ENCODE measurements at regions not wholly inside any gene's neighbourhood (a gene's known extent, or its start where the extent isn't known, plus 50 kb on each side); places are given as distances from the start of the nearest gene placed in this dataset.

DNA sequence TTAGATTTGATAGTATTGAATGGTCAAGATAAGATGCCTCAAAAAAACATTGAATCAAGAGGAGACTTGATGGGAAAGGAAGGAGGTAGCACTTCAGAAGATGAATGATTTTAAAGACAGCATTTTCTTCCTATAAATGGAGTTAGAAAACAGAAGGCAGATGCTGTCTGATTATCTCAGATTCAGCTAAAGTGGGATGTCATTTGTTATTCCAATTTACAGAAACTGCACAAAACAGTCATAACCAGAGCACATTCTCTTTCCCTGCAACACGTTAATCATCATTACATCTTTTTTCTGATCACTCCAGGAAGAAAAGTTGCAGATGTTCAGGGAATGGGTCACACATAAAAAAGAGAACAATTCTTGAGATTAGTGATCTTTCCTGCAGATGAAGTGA is 1141.8 kb downstream of the SI start:
- no peak for DNase-seq (ENCODE audit: low spot score)
- intact Hi-C loops (cut with DNase I) = loop anchor here in 1 of 2 donors (1.0 kb wide), 1 partner anchor 18 kb away; no protein-coding TSS in a partner anchor

GRCh38 chr3:163935411-163935810 is 1142.9 kb downstream of the SI start:
- intact Hi-C loops (cut with DNase I) = no loop called here
- no peak for DNase-seq (ENCODE audit: low spot score)

DNA sequence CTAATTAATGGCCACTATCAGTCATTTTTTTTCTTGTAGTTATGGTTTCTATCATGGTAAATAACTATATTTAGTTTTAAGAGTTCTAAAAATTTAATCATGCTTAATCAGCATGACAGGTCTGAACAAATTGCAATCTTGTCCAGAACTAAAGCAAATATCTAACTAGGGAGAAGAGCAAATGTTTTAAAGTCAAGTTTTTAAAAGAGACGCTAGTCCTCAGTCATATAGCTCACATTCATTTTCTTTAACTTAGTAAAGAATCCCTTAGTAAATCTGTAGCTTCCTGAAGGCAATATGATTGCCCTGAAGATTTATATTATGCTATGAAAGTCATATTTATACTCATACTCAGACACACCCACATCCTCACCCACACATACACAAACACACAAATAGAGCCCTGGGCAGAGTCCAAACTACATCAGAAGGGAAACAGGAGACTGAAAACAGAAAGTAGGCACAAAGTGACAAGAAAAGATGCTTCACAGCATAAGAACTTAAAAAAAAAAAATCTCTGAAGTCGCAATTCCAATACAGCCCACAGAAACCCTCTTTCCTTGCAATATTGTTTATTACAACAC is 1149.1 kb downstream of the SI start:
- DNase-seq (ENCODE audit: low spot score) = no peak
- intact Hi-C loops (cut with DNase I) = no loop called here

- intact Hi-C loops (cut with DNase I) = no loop called here
- no peak for DNase-seq (ENCODE audit: low spot score)
Observed at GRCh38 chr3:163927521-163927920, 1150.8 kb downstream of the SI start.

DNA sequence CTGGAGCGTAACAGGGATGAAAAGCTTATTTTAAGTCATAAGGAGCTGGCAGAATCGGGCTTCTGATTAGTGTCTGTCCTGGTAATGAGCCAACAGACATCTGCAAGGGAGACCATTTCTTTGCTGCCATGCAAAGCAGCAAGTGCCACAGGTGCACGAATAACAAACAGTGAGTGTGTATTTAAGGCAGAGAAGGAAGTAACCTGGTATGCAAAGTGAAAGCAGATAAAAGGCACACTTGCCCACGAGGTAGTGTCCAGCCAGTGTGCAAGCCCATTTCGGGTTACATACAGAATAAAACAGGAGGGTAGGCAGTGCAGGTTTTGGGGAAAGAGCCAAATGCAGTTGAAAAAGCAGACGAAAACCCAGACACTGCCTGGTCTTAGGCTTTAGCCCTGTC is 1153.7 kb downstream of the SI start:
- intact Hi-C loops (cut with DNase I) = no loop called here
- no peak for DNase-seq (ENCODE audit: low spot score)

DNA sequence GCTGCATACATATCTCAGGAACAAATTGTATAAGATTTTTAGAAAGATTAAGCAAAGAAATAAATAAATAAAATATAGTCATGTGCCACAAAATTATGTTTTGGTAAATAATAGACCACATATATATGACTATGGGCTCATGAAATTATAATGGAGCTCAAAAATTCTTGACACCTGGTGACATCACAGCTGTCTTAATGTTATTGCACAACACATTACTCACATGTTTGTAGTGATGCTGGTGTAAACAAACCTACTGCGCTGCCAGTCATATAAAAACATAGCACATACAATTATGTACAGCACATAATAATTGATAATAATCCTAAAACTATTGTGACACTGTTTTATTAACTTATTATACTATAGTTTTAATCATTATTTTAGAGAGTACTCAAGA is 1159.1 kb downstream of the SI start:
- intact Hi-C loops (cut with DNase I) = no loop called here
- no peak for DNase-seq (ENCODE audit: low spot score)

DNA sequence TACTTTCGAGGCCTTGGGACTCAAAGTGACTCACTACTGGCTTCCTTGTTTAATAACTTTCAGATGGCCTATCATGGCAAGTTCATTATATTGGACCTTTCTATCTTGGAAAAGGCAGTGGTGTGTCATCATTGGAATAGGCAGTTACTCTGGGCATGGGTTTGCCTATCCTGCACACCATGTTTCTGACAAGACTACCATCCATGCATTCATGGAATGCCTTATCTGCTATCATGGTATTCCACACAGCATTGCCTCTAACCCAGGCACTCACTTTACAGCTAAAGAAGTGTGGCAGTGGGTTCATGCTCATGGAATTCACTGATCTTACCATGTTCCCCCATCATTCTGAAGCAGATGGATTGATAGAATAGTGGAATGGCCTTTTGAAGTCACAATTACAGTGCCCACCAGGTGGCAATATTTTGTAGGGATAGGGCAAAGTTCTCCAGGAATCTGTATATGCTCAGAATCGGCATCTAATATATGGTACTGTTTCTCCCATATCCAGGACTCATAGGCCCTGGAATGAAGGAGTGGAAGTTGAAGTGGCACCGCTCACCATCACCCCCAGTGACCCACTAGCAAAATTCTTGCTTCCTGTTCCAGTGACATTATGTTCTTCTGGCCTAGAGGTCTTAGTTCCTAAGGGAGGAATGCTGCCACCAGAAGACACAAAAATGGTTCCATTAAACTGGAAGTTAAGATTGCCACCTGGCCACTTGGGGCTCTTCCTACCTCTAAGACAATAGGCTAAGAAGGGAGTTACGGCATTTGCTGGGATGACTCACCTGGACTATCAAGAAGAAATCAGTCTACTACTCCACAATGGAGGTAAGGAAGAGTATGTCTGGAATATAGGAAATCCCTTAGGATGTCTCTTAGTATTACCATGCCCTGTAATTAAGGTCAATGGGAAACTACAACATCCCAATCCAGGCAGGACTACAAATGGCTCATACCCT is 1161.4 kb downstream of the SI start:
- DNase-seq (ENCODE audit: low spot score) = no peak
- intact Hi-C loops (cut with DNase I) = no loop called here

- intact Hi-C loops (cut with DNase I) = no loop called here
- no peak for DNase-seq (ENCODE audit: low spot score)
Observed at GRCh38 chr3:163915280-163915679, 1163.0 kb downstream of the SI start.

DNA sequence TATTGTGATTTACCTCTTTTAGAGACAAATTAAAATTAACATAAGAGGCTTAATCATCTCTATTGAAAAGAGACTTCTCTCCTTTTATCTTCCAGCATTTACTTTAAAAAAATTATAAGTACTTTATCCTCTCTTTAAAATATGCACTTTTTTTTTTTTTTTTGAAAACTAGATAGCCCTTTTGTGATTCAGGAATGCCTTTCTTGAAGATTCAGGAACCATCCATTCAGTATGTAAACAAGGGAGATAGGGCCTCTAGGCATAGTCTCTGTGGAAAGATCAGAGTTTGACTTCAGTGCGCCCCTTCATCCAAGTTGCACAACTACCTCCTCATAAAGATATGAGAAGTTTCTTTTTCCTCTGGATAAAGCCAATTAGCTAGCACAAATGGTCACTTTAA is 1163.7 kb downstream of the SI start:
- intact Hi-C loops (cut with DNase I) = no loop called here
- no peak for DNase-seq (ENCODE audit: low spot score)

- no peak for DNase-seq (ENCODE audit: low spot score)
- intact Hi-C loops (cut with DNase I) = no loop called here
Observed at GRCh38 chr3:163891771-163892170, 1186.5 kb downstream of the SI start.

GRCh38 chr3:163890661-163891060 is 1187.6 kb downstream of the SI start:
- no peak for DNase-seq (ENCODE audit: low spot score)
- intact Hi-C loops (cut with DNase I) = no loop called here

- no peak for DNase-seq (ENCODE audit: low spot score)
- intact Hi-C loops (cut with DNase I) = no loop called here
Observed at GRCh38 chr3:163879172-163879571, 1199.1 kb downstream of the SI start.

DNA sequence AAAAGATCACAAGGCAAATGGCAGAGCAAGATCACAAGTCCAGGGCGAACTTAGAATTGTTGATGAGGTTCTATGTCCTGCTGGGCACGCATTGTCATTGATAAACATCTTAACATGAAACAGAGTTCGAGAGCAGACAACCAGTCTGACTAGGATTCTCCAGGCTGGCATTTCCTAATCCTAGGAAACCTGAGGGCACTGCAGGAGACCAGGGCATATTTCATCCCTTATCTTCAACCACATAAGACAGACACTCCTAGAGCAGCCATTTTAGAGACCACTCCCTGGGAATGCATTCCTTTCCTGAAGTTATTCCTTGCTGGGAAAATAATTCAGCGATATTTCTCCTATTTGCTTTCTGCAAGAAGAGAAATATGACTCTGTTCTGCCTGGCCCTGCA is 1199.9 kb downstream of the SI start:
- DNase-seq (ENCODE audit: low spot score) = no peak
- intact Hi-C loops (cut with DNase I) = no loop called here

GRCh38 chr3:163877805-163878204 is 1200.5 kb downstream of the SI start:
- intact Hi-C loops (cut with DNase I) = no loop called here
- DNase-seq (ENCODE audit: low spot score) = no peak

- DNase-seq (ENCODE audit: low spot score) = no peak
- intact Hi-C loops (cut with DNase I) = no loop called here
Observed at GRCh38 chr3:163863146-163863545, 1215.2 kb downstream of the SI start.

DNA sequence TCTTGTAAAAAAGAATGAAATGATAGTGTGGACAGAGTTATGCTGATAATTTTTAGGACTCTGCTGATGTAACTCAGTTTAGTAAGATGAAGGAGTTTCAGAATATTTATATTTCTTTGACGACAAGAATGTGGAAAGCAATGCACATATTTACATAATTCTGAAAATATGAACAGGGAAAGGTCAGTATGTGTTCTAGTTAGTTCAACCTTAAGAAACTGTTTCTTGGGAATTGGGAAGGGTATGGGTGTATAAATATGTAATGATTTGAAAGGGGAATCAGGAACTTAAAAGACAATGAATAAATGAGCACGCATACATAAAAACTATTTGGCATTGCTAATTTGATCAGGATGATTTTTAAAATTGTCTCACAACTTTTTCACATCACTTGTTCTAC is 1226.1 kb downstream of the SI start:
- DNase-seq (ENCODE audit: low spot score) = no peak
- intact Hi-C loops (cut with DNase I) = no loop called here

- intact Hi-C loops (cut with DNase I) = no loop called here
Observed at GRCh38 chr3:163838769-163839168, 1239.5 kb downstream of the SI start.

DNA sequence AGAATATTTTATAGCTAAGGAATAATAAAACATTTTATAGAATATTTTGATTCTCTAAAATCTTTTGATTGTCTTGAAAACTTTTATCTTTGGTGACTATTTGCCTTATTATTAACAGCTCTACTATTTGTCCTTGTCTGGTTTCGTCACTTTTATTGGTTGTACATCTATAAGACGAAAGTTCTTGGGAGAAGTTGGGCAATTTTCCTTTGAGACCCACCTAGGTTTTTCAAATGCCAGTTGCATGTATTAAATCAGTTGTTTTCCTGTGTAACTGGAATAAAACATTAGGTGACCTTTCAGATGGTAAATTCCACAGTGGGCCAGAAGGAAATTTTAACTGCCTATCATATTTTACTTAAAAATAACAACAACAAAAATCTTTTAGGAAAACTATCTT is 1245.7 kb downstream of the SI start:
- DNase-seq (ENCODE audit: low spot score) = no peak
- intact Hi-C loops (cut with DNase I) = no loop called here

More at GRCh38 chr3:163838769-163839168, 1239.5 kb downstream of the SI start:
- DNase-seq (ENCODE audit: low spot score) = no peak

- intact Hi-C loops (cut with DNase I) = no loop called here
- DNase-seq (ENCODE audit: low spot score) = no peak
Observed at GRCh38 chr3:163821841-163822240, 1256.5 kb downstream of the SI start.

DNA sequence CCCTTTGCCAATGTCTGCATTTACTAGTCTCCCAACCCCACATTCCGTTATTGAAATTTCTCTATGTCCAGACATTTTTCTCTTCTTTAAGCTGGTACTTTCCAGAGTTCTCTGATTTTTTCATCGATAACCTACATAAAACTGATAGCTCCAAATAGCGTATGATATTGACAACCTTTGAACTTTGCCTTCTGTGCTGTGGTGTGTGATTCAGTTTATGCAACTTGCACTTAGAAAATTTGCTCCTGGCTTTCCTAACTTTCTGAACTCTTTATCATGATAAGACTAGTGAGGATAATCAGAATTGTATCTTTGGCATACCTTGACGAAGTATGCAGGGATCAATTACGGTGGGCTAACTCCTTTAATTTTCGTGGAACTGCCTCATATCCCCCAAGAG is 1261.3 kb downstream of the SI start:
- DNase-seq (ENCODE audit: low spot score) = no peak
- intact Hi-C loops (cut with DNase I) = no loop called here

- DNase-seq (ENCODE audit: low spot score) = no peak
- intact Hi-C loops (cut with DNase I) = no loop called here
Observed at GRCh38 chr3:163813935-163814334, 1264.4 kb downstream of the SI start.

Measured in posterior vena cava (tissue), 2 donors.